Frontal cortex (tissue), 3 donors: ENCODE measurements at regions not wholly inside any gene's neighbourhood (a gene's known extent, or its start where the extent isn't known, plus 50 kb on each side); places are given as distances from the start of the nearest gene placed in this dataset.
"Not testable (repeated sequence)": the region's sequence is repeated elsewhere in the genome, so short reads cannot be mapped to it uniquely, and the experiment has no call there.

Experiments used
- DNase-seq, 2 donors: peaks; one replicate each; pipeline ENCODE4 v3.0.0; 2012; ENCODE audit warnings: low spot score in 2 of 2
- FAIRE-seq: peaks from 2 replicates; lab custom pipeline; 2012; peaks lifted over from hg19 to GRCh38; lab: Jason Lieb, UNC
- donor health status: control.
- donor health status: control.
- donor health status: control.

GRCh38 chr18:9039441-9040071, 62.9 kb upstream of the NDUFV2 start:
- no peak for DNase-seq

DNA sequence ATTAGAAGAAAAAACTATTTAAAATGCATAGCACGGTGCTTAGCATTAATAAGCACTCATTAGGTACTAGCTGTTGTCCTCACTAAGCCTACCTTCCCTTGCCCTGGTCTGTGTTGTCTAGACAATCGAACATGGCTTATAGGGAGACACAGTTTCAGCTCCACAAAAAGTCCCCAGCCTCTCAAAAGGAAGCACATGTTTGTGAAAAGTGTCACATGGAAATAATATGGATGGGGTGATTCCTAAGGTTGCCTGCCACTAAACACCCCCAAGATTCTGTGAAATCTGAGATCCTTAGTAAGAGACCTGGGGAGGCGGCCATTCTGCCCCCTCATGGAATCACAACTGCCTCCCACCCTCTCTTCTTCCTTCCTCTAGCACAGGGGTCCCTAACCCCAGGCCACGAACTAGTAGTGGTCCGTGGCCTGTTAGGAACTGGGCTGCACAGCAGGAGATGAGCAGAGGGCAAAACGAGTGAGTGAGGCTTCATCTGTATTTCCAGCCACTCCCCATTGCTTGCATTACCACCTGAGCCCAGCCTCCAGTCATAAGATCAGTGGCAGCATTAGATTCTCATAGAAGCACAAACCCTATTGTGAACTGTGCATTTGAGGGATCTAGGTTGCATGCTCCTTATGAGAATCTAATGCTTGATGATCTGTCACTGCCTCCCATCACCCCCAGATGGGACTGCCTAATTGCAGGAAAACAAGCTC, 59.6 kb upstream of the NDUFV2 start:
- FAIRE-seq: no peak

More at GRCh38 chr18:9039441-9040071, 62.9 kb upstream of the NDUFV2 start:
- no peak for FAIRE-seq

GRCh38 chr18:9043581-9043980, 58.9 kb upstream of the NDUFV2 start:
- FAIRE-seq (no peak), DNase-seq (no peak)

More for the DNA sequence above, 59.6 kb upstream of the NDUFV2 start:
- no peak for DNase-seq

DNA sequence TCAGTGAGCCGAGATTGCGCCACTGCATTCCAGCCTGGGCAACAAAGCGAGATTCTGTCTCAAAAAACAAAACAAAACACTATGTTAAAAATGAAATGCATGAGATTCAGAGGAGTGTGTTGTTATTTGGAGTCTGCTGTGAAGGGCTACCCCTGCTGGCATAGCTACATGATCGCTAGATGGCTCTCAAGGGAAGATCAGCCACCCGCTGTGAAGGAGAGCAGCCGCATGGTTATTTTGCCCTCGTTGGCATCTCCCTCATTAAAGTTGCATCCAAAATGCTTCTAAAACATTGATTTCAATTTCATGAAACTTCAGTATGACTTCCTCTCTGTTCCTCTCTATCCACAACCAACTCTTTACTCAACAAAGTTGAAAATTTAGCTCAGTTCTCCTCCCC, 54.8 kb upstream of the NDUFV2 start:
- DNase-seq: no peak
- no peak for FAIRE-seq

DNA sequence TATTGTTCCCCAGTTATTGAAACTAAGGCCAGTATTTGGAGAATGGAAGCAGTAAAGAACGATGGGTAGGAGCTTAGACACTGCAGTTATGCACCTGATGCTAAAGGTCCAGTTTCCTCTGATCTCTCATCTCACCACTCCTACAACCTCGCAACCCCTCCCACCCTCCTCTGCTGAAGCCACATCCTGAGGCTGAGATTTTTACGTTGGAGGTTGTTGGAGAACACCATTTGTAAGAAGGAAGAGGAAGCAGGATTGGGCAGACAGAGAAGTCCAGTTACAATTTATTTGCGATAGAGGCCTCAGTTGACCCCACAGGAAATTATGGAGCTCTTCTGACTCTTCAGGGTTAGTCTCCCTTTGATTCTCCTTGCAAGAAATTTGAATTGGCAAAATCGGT, 54.3 kb upstream of the NDUFV2 start:
- DNase-seq: no peak
- no peak for FAIRE-seq

DNA sequence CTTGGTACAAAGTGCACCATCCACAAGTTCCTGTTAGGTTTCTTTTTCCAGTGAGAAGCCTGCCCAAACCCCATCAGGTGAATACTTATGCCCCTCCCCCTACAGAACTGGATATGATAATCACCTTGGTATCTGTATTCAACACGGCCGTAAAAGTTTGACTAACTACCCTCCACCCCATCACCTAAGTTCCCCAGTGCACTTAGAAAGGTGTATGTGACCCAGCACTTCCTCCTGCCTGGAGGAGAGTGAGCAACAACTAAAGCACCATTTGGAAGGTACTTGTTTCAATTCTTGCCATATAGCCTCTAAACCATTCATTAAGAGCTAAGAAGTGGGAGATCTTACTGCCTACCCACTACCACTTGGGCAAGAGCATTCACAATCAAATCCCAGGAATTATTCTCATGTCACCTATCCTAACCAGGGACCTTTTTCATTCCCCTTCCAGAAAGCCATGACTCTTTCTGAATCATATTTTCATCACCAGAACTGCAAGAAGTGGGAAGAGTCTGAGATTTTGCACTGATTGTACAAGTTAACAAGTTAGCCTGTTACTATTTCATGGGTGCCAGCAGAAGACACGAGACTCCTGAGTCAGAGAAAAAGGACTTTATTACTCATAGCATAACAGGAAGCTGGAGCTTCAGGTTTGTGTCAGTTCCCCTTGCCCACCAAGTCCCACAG, 53.5 kb upstream of the NDUFV2 start:
- DNase-seq (no peak), FAIRE-seq (no peak)

- FAIRE-seq (no peak), DNase-seq (no peak)
Measured at GRCh38 chr18:9049495-9049809, 53.0 kb upstream of the NDUFV2 start.

- DNase-seq: not testable (repeated sequence)
Measured at GRCh38 chr18:9050628-9051284, 51.7 kb upstream of the NDUFV2 start.

More at GRCh38 chr18:9050628-9051284, 51.7 kb upstream of the NDUFV2 start:
- not testable (repeated sequence) for FAIRE-seq
